SK-N-MC (cell line): ENCODE measurements at regions not wholly inside any gene's neighbourhood (a gene's known extent, or its start where the extent isn't known, plus 50 kb on each side); places are given as distances from the start of the nearest gene placed in this dataset.

Source experiments
- EZH2 ChIP-seq: fragments of 200-600 bp; sonication (generic); IDR thresholded peaks from one replicate; pipeline ENCODE4 v1.6.1; 2017; ENCODE audit warnings: antibody characterized with exemption
- POLR2AphosphoS5 ChIP-seq: IDR thresholded peaks from 2 replicates; pipeline ENCODE4 v1.6.1; 2012; ENCODE audit warnings: mild to moderate bottlenecking, low read depth, low read length, borderline replicate concordance

DNA sequence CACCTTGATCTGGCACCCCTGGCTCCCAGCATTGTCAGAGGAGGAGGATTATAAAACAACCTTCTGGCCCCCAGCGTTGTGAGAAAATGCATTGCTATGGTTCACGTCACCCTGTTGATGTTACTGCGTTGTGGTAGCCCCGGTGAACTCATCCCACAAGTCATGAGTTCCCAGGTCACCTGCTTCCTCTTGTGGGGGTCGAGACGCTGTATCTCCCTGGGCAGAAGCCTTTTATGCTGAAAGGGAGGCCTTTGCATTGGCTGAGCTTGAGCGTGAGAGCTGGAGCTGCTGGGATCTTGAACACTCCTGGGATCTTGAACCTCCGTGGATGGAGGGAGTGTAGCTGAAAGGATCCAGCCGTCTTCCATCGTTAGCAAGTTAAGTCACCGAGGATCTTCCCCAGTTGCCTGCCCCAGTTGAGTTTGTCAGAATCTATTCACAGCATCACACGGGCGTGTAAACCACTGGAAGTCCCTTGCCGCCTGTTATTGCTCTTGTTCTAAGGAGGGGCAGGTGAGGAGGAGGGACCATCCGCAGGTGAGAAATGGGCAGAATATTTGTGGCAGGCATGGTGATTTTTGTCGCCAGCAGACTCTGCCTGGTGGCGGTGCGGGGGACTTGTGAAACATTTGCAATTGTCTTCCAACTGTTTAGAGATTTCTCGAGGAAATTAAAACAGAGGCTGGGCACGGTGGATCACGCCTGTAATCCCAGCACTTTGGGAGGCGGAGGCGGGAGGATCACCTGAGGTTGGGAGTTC lies 299.9 kb downstream of the ASMT start:
- no peak for TF ChIP-seq POLR2AphosphoS5
- no peak for TF ChIP-seq EZH2
